ENCODE measurements at regions not wholly inside any gene's neighbourhood (a gene's known extent, or its start where the extent isn't known, plus 50 kb on each side); places are given as distances from the start of the nearest gene placed in this dataset.

- H3K36me3 ChIP-seq (ENCODE audit: control insufficient read depth in 2 of 2, extremely low read depth in 1 of 2, insufficient read depth in 2 of 2, low read length in 2 of 2): no peaks in the 10 kb centered on the region
- H4K20me1 ChIP-seq (replicated peaks; ENCODE audit: control insufficient read depth, extremely low read depth, insufficient read depth, low read length): no peaks in the 10 kb centered on the region
- TF ChIP-seq FOS (IDR thresholded peaks at IDR 0.05; ENCODE audit: borderline replicate concordance, insufficient read depth, low read length): no peak
- no peak for TF ChIP-seq POLR2AphosphoS5 (IDR thresholded peaks at IDR 0.05; ENCODE audit: insufficient read depth, low read depth, low read length)
- no peak for TF ChIP-seq POLR2A (IDR thresholded peaks at IDR 0.05; ENCODE audit: low read depth, low read length)
- no peak for TF ChIP-seq CTCF (IDR thresholded peaks at IDR 0.05; ENCODE audit: extremely low read depth in 1 of 2, insufficient read depth in 1 of 2, low read depth in 1 of 2, low read length in 2 of 2)
- no peak for TF ChIP-seq EZH2 (IDR thresholded peaks at IDR 0.05; ENCODE audit: borderline replicate concordance, low read depth, low read length, severe bottlenecking)
- no peak for TF ChIP-seq MAX (IDR thresholded peaks at IDR 0.05; ENCODE audit: insufficient read depth, insufficient read length)
- TF ChIP-seq MYC (IDR thresholded peaks at IDR 0.05; ENCODE audit: low read depth, low read length): no peak
- TF ChIP-seq JUN (IDR thresholded peaks at IDR 0.05; ENCODE audit: borderline replicate concordance, insufficient read depth, insufficient read length, low read depth): no peak
- TF ChIP-seq GATA2 (IDR thresholded peaks at IDR 0.05; ENCODE audit: insufficient read depth, insufficient read length, low read depth, low read length): no peak
- H3K4me1 ChIP-seq (ENCODE audit: control insufficient read depth, extremely low read depth, insufficient read depth, low read length): no peaks in the 10 kb centered on the region
- no peak overlapping the region for H3K27ac ChIP-seq (ENCODE audit: insufficient read depth, low read depth, low read length)
- no peak overlapping the region for H3K9ac ChIP-seq (replicated peaks; ENCODE audit: extremely low read depth, insufficient read depth, low read length)
- H3K79me2 ChIP-seq (ENCODE audit: control insufficient read depth, insufficient read depth, low read length): no peaks in the 10 kb centered on the region
- CTCF ChIA-PET: no interaction called here
- dilution Hi-C loops (cut with MboI; ENCODE audit: extremely low pct_ligation_motif_present, low sequenced_read_pairs): no loop called here
- H3K4me3 ChIP-seq (replicated peaks in 1 of 3; ENCODE audit: insufficient read depth in 1 of 3, low read depth in 1 of 3, low read length in 3 of 3): no peak overlapping the region
- H2AFZ ChIP-seq (ENCODE audit: low read depth, low read length): no peak overlapping the region
- BruUV-seq (replicated peaks): no TSS peak
- intact Hi-C loops (cut with micrococcal nuclease): no loop called here
- H3K9me1 ChIP-seq (replicated peaks; ENCODE audit: control insufficient read depth, extremely low read depth, insufficient read depth, low read length): no peaks in the 10 kb centered on the region
- FAIRE-seq (no peak), DNase-seq (ENCODE audit: low read depth, low spot score) (no peak)
- no peak overlapping the region for H3K4me2 ChIP-seq (ENCODE audit: insufficient read depth, low read length)
- POLR2A ChIA-PET: no interaction called here
- no peaks in the 10 kb centered on the region for H3K9me3 ChIP-seq (replicated peaks; ENCODE audit: control insufficient read depth, insufficient read depth, low read length)
- no peaks in the 10 kb centered on the region for H3K27me3 ChIP-seq (ENCODE audit: control insufficient read depth in 2 of 2, insufficient read depth in 2 of 2, low read length in 2 of 2)
Measured at GRCh38 chr2:193350509-193350908, 1155.8 kb upstream of the TMEFF2 start.

Measured in endothelial cell of umbilical vein (primary cell).